Ammon's horn (tissue), 1 donor: ENCODE measurements at regions not wholly inside any gene's neighbourhood (a gene's known extent, or its start where the extent isn't known, plus 50 kb on each side); places are given as distances from the start of the nearest gene placed in this dataset.
A peak's percentile ranks its signal among the peaks of the same experiment; 100 is the strongest.
"Not testable (repeated sequence)": the region's sequence is repeated elsewhere in the genome, so short reads cannot be mapped to it uniquely, and the experiment has no call there.

ENCODE experiments used
- DNase-seq: peaks from one replicate; pipeline ENCODE4 v3.0.0-alpha.2; 2016; ENCODE audit warnings: low spot score

DNA sequence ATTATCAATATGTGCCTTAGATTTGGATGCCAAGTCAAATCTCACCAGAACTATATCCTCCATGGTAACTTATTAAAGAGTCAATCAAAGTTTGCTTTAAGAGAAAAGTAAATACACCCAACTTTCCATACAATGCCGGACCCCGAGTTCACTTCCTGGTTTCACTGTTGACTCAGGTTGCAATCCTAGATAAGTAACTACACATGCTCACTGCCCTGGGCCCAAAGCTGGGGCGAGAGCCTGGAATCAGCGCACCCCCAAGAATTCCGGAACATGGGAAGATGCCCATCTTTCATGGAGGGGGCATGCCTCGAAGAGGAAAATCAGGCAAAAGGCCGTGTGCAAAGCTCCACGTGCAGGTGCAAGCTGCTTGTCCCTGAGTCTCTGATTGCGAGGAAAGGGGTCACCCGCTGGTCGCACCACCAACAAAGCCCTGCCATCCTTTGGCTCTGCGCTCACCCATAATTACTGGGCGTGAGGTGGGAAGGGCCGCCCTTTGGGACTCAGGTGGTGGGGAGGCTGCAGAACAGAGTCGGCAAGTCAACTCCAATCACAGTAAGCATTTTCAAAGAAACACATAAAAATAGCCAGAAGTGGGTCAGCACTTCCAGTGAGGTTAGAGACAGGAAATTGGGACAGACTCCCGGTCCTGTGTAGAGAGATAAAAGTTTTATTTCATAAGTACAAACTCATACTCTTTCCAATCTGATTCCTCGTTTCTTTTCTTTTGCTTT is 167.7 kb downstream of the TOMM20 start:
- DNase-seq: no peak

DNA sequence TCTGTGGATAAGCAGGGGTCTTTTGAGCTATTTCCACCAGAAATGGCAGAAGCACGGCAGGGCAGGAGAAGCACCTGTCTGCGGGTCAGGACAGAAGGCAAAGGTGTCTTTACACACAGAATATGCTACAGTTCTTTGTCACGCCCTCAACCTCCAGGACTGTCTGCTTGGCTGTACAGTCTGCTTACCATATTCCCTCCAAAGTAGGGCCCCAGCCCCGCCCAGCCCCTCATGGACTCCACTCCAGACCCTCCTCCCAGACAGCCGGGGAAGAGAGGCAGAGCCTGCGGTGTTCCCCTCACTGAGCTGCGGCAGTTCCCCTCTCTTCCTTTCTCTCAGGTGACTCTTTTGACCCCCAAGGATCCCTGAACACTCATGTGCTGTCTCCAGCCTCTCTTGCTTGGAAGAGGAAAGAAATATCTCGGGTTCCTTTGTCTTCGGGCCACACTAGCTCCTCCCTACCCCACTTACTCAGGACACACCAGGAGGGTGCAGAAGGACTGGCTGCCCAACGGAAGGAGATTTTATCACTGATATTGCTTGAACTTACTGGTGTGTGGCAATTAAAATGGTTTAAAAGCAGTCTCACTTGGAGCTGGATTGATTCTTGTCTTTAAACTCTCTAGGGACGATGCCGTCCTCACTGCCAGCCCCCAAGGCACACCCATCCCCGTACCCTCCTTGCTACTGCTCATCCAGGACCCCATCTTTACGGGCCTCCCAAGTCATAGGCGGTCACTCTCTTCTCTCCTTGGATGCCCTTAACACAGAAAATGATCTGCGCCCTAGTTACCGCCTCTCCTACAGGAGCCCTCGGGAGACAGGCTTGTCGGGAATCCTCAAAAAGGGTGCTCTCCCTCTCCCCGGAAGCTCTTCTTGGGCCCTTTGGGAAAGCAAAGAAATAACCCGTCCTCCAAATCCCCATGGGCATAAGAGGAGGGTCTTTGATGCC is 169.7 kb downstream of the TOMM20 start:
- no peak for DNase-seq

DNA sequence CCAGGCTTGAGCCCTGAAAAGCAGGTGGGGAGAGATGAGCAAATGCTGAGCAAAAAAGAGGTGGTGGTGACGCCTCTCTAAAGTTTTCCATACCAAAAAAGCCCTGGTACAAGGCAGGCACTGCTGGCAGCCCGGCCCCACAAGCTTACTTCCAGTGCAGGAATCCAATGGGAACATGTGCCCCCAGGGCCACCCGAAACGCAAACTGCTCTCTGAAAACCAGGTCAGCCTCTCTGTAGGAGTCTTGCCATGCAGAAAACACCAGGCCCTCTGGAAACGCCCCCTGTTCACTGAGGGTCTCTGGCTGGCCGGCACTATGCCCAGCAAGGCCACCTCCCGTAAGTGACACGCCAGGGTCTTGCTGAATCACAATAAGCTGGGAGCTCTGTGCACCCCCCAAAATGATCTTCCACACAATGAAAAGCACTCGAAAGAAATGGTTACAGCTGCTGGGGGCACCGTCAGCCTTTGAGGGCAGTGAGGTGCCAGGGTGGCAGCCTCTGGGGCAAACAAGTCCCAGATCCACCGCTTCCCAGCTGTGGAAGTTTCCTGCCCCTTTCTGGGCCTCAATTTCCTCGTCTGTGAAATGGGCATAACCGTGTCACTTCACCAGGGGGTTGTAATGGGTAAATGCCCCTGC is 170.5 kb downstream of the TOMM20 start:
- DNase-seq: no peak

DNA sequence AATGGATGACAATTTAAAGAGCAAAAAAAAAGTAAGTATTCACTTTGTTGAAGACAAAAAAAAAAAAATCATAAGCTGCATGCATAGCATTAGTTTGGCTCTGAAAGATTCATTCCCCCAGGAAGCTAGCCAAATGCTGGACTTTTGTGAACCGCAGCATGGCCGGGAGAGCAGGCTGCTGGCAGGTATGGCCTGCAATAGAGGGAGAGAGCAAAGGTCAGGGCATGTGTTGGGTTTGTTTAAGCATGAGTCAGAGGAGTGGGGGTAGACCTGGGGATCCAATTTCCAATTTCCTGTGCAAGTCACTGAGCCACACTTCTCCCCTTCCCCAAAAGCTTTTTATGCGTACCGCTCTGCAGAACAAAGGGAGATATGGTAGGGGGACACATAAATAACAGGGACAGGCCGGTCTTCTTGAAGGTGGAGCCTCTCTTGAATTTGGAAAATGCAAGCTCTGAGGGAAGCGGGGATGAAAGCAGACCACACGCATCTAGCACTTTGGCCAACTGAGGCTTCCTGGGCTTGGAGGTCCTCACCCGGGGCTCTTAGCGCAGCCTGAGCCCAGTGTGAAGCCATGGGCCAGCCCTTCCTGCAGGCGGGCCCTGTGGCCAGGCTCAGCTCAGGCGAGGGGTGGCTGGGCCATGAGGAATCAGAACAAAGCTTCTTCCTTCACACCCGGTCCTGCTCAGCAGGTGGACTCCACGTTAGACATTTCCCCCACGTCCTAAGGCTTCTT is 171.1 kb downstream of the TOMM20 start:
- DNase-seq: no peak

DNA sequence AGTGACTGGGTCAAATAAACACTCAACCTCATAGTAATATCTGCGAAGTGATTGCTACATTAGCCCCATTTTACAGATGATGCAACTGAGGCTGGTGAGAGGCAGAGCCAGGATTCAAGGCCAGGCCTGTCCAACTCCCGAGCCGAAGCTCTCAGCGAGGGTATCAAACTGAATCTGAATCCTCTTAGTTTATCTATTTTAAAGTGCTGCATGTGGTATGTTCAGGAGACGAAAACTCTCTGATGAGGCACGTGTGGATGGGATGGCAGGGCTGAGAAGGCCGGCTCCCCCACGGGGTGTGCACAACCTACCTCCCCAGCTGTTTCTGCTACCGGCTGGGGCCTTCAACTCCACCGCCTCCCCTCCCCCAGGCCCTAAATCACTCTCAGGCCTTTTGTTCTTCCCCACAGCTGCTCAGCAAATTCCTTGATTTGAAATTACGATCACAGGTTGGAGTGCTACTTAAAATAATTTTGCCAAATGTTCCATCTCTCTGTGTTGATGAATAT is 171.8 kb downstream of the TOMM20 start:
- no peak for DNase-seq

DNA sequence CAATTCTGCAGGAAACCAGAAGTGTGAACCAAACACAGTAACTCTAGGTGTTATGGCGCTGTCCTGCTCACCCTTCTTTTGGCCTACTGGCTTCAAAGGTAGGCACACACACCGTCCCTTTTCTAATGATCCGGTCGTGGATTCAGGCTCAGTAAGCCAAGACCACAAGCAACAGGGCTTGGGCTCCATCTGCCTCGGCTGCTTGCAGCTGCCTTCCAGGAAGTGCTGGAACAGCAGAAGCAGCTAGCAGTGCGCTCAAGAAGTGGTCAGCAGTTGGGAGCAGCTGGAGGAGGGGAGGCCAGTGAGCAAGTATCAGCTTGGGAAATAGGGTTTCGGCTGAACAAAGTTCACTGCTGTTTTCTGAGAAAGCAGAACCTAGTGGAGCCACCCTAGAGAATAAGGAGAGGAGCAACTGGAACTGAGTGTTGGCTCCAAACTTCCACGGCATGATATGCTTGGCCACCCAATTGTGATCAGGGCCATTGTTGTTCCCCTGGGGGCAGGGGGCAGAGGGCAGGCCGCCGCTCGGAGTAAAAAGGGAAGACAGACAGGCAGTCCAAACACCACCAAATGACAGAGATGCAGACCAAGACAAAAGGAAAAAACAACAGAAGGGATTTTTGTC is 173.4 kb downstream of the TOMM20 start:
- peak; percentile 76 for DNase-seq

DNA sequence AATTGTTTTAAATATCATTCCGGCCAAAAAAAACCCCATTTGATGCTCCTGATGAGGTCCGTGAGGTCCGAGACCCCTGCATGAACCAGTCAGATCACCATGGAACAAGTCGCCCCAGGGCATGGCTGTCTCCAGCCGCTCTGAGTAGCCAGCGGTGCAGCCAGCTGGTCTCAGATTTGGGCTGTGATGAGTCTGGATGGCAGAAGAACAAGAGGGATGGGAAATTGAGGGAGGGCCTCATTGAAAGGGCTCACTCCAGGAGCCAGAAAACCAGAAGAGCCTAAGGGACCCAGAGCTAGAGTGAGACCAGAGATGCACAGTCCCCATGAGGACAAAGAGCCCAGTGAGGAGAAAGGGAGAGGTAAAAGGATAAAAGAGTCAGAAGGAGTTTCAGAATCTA is 174.0 kb downstream of the TOMM20 start:
- no peak for DNase-seq

DNA sequence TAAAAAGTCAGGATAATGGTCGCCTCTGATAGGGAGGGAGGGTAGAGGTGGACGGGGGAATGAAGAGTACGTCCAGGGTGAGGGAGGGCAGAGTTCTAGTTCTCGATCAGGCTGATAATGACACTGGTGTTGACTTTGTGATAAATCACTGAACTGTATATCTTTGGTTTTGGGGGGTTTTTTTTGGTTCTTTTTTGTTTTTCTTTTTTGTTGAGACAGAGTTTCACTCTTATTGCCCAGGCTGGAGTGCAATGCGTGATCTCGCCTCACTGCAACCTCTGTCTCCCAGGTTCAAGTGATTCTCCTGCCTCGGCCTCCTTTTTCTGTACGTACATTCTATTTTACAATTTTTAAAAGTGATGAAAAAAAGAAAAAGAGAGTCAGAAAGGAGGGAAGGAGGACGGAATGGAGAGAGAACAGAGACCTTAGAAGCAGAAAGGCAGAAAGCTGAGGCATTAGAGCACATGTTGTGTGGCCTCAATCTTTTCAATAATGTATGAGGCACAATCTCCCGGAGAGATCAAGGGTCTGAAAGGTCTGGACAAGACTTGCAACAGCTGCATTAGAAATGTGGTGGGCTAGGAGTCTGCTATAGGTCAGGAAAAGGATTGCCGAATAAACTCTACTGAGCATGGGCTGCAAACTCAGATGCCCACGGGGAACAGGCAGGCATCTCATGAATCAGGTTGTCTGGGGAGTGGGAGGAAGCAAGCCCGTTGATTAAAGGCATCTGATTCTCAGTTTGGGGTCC is 174.8 kb downstream of the TOMM20 start:
- no peak for DNase-seq

DNA sequence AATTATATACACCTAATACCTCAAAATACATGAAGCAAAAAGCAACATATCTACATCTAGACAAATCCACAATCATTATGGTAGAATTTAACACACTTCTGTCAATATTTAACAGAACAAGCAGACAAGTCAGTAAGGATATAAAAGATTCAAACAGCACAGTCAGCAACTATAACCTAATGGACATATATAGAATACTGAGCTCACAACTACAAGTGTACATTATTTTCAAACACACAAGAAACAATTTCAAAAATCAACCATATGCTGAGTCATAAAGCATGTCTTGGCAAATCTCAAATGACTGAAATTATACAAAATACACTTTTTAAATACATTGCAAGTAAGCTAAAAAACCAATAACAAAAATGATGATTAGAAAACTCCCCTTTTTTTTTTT is 178.0 kb downstream of the TOMM20 start:
- no peak for DNase-seq

DNA sequence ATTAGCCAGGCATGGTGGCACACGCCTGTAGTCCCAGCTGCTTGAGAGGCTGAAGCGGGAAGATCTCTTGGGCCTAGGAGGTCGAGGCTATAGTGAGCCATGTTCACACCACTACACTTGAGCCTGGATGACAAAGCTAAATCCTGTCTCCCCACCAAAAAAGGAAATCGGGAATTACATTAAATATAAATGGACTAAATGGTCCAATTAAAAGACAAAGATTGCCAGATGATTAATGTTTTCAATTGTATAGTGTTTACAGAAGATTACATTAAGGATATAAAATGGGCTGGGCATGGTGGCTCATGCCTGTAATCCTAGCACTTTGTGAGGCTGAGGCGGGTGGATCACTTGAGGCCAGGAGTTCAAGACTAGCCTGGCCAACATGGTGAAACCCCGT is 179.1 kb downstream of the TOMM20 start:
- not testable (repeated sequence) for DNase-seq

DNA sequence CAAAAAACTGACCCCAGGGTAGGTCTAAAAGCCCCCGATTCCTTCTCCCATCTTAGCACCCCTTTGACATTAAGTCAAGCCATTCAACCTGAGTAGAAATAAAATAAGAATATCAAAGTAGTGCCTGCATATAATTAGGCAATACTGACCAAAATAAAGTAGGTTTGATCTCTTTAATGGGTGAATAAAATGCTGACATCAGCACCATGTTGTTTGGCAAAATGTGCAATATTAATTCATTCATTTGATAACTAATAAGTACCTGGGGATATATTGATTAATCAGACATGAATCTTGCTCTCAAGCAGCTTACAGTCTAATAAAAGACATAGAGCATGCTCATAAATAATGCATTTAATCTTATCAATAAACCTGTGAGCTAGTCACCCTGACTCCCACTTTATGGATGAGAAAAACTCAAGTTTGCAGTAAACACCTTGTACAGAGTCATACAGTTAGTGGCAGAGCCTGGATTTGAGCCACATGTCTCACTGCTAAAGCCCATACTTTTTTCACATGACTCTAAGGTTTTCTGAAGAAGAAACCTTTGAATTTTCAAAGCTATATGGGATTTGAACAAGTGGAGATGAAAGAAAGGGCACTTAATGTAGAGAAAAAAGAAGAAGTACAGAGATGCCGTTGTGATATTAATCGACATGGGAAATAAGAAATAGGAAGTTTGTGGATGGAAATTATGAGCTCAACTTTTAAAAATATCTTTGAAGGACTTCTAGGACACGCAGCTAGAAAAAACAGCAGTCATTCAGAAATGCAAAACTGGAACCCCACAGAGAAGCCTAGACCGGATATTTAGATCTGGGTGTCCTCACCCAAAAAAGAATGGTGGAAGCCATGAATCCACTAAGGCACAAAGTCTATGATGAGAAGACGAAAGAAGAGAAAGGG is 183.9 kb downstream of the TOMM20 start:
- no peak for DNase-seq

DNA sequence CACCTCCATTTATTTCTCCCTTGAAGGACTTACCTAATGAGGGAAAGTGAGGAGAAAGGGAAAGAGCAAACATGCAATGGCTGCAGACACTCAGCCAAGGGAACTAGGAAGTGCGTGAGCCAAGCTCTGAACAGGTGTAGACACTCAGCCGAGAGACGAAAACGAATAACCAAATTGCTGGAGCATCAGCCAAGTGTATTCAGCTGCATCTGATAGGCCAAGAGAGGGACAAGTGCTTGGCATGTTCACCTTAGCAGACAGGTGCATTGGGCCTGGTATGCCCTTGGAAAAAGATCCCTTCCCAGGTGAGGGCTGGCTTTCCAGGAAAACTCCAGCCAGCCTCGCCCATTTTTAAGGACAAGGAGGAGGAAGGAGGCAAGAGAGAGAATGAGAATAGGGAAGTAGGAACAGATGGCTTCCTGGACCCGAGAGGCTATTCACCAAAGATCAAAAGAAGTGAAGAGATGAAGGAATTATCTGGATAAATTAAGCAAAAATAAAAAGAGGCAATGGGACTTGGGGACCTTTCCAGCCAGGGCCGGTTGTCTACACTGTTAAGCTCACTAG is 184.7 kb downstream of the TOMM20 start:
- DNase-seq: no peak

DNA sequence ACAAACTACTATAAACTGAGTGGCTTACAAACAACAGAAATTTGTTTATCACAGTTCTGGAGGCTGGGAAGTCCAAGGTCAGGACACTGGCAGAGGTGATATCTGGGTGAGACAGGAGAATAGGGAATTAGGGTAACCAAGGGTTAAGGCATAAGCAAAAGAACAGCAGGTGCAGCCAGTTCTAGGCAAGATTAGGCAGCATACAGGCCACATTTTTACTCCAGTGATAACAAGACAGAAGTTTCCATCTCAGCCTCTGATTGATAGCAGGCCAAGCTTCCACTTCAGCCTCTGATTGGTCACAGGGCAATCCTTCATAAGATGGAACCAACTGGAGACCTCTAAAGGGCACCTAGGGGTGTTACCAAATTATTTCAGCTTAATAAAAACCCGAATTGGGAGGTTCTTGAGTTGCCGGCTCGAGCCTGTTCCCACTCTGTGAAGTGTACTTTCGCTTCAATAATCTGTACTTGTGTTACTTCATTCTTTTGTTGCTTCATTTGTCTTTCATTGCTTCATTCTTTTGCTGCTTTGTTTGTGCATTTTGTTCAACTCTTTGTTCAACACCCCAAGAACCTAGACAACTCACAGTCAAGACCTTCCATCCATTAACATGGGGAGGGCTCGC is 185.6 kb downstream of the TOMM20 start:
- DNase-seq: no peak

DNA sequence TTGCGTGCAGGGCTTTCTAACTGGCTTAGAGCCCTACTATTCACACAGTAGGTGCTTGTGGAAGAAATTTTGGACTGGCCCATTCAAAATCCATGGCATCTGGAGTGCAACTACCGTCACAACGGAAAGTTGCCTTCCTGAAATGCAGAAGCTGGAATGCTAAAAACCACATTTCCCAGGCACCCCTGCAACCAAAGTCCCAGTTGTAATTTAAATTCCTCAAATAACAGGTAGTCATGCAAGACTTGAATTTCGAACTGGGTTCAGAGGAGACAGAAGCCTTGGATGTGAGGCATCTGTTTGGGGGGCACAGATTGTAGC is 186.7 kb downstream of the TOMM20 start:
- DNase-seq: no peak

DNA sequence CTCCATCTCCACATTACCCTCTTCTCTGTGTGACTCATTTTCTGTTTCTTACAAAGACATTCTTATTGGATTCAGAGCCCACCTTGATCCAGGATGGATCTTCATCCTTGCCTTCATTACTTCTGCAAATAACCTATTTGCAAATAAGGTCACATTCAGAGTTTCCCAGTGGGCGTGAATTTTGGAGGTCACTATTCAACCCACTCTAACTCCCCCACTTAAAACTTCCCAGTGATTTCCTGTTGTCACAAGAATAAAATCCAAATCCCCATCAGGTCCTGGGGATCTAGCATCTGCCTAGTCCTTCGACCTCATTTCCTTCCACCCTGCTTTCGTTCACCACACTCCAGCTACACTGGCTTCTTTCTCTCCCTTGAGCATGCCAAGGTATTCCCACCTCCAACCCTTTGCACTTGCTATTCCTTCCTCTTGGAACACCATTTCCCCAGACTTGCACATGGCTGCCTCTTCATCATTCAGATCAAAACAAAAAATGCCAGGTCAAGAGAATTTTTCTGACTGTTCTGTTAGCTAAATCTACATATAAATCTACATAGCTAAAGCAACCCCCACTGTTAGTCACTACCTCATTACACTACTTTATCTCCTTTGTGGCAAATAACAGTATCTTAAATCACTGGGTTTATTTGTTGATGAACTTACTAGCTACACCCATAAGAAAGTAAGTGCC is 187.2 kb downstream of the TOMM20 start:
- DNase-seq: no peak

DNA sequence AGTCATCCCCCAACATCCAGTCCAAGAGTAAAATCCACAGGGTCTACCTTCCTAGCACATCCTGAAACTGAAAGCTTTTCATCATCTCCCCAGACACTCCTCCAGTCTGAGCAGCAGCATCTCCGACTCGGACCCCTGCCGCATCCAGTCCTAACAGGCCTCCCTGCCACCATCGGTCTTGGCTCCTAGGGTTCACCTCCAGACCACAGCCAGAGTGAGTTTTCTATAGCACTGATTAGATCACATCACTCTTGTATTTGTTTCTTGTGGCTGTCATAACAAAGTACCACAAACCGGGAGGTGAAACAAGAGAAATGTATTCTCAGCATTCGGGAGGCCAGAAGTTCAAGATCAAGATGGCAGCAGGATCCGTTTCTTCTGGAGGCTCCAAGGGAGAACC is 187.8 kb downstream of the TOMM20 start:
- no peak for DNase-seq

DNA sequence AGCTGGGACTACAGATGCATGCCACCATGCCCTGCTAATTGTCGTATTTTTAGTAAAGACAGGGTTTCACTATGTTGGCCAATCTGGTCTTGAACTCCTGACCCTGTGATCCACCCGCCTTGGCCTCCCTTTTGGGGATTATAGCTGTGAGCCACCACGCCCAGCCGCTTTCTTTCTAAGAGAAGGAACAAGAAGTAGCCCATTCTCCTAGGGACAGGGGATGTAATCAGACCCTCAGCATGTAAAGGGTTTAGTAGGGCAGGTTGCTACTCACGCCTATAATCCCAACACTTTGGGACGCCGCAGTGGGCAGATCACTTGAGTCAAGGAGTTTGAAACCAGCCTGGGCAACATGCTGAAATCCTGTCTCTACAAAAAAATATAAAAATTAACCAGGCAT is 189.7 kb downstream of the TOMM20 start:
- DNase-seq: no peak

DNA sequence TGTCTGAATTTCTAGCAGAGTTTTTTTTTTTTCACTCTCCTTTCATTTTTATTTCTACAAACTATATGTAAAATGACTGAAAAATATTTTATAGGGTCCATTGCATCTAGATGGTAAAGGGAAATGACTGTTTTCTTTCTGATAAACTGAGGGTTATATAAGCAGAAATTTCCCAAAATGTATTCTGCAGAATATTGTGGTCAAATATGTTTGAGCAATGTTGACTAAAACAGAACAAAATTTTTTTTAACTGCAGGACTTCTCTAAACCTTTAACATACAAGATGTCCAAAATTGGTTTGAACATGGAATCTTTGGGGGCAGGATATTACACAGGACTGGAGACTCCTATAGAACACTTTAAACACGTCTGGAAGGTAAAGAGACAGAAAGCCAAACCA is 190.5 kb downstream of the TOMM20 start:
- DNase-seq: no peak
